ENCODE measurements at regions not wholly inside any gene's neighbourhood (a gene's known extent, or its start where the extent isn't known, plus 50 kb on each side); places are given as distances from the start of the nearest gene placed in this dataset.

- Histone ChIP-seq H3K4me3 (no peak overlapping the region), H3K9me3 (replicated peaks) (peaks cover 3% of the 10 kb centered on the region), H3K27ac (replicated peaks) (no peak overlapping the region), H3K36me3 (no peaks in the 10 kb centered on the region), H3K4me1 (no peaks in the 10 kb centered on the region), H3K27me3 (ENCODE audit: low read depth) (peaks cover 6% of the 10 kb centered on the region)
- DNase-seq, result no peak
- intact Hi-C loops (cut with micrococcal nuclease), result no loop called here
- TF ChIP-seq, protein P1, sequence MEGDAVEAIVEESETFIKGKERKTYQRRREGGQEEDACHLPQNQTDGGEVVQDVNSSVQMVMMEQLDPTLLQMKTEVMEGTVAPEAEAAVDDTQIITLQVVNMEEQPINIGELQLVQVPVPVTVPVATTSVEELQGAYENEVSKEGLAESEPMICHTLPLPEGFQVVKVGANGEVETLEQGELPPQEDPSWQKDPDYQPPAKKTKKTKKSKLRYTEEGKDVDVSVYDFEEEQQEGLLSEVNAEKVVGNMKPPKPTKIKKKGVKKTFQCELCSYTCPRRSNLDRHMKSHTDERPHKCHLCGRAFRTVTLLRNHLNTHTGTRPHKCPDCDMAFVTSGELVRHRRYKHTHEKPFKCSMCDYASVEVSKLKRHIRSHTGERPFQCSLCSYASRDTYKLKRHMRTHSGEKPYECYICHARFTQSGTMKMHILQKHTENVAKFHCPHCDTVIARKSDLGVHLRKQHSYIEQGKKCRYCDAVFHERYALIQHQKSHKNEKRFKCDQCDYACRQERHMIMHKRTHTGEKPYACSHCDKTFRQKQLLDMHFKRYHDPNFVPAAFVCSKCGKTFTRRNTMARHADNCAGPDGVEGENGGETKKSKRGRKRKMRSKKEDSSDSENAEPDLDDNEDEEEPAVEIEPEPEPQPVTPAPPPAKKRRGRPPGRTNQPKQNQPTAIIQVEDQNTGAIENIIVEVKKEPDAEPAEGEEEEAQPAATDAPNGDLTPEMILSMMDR (IDR thresholded peaks at IDR 0.05; ENCODE audit: borderline replicate concordance), result no peak
Measured at GRCh38 chr10:111872591-111872990, 311.0 kb downstream of the GPAM start.

GRCh38 chr10:111873041-111873440, 310.5 kb downstream of the GPAM start:
- Histone ChIP-seq H3K9me3 (replicated peaks) (peaks cover 7% of the 10 kb centered on the region), H3K36me3 (no peaks in the 10 kb centered on the region), H3K27ac (replicated peaks) (no peak overlapping the region), H3K4me3 (no peak overlapping the region), H3K27me3 (ENCODE audit: low read depth) (peaks cover 6% of the 10 kb centered on the region), H3K4me1 (no peaks in the 10 kb centered on the region)
- intact Hi-C loops (cut with micrococcal nuclease), result no loop called here
- TF ChIP-seq, protein P1 (IDR thresholded peaks at IDR 0.05; ENCODE audit: borderline replicate concordance), result no peak
- no peak for DNase-seq

- H3K4me3 ChIP-seq, result no peak overlapping the region
- intact Hi-C loops (cut with micrococcal nuclease), result no loop called here
- TF ChIP-seq, protein P1 (IDR thresholded peaks at IDR 0.05; ENCODE audit: borderline replicate concordance), result no peak
- no peak overlapping the region for H3K27ac ChIP-seq (replicated peaks)
- H3K27me3 ChIP-seq (ENCODE audit: low read depth), result peaks cover 6% of the 10 kb centered on the region
- DNase-seq, result no peak
- H3K4me1 ChIP-seq, result no peaks in the 10 kb centered on the region
- no peaks in the 10 kb centered on the region for H3K36me3 ChIP-seq
- H3K9me3 ChIP-seq (replicated peaks), result peaks cover 11% of the 10 kb centered on the region
Measured at GRCh38 chr10:111873621-111874135, 309.9 kb downstream of the GPAM start.

DNA sequence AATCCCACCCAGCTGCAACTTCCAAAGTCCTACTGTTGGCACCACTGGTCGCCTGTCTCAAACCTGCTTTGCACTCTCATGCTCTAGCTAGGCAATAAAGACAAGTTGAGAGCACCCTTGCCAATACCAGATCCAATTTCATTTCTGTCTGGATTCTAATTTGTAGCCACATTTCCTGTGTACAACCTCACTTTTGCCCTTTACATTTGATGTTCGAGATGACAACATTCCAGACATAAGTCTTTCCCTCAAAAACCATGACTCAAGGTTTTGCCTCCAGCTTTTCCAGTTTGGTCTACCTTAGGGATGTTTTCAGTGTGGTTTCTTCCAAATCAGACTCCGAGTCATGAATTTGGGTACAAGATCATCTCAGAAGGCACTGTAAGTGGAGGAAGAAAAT, 309.0 kb downstream of the GPAM start:
- H3K4me3 ChIP-seq, result no peak overlapping the region
- intact Hi-C loops (cut with micrococcal nuclease), result no loop called here

GRCh38 chr10:111875725-111876124, 307.8 kb downstream of the GPAM start:
- no peaks in the 10 kb centered on the region for H3K36me3 ChIP-seq
- H3K27ac ChIP-seq (replicated peaks), result no peak overlapping the region
- H3K4me3 ChIP-seq, result no peak overlapping the region
- no peak for DNase-seq
- H3K9me3 ChIP-seq (replicated peaks), result peaks cover 11% of the 10 kb centered on the region
- H3K4me1 ChIP-seq, result no peaks in the 10 kb centered on the region
- H3K27me3 ChIP-seq (ENCODE audit: low read depth), result peaks cover 6% of the 10 kb centered on the region
- TF ChIP-seq, protein P1 (IDR thresholded peaks at IDR 0.05; ENCODE audit: borderline replicate concordance), result no peak
- intact Hi-C loops (cut with micrococcal nuclease), result no loop called here

More for the DNA sequence above, 309.0 kb downstream of the GPAM start:
- no peak for DNase-seq
- TF ChIP-seq, protein P1 (IDR thresholded peaks at IDR 0.05; ENCODE audit: borderline replicate concordance), result no peak
- Histone ChIP-seq H3K36me3 (no peaks in the 10 kb centered on the region), H3K4me1 (no peaks in the 10 kb centered on the region), H3K27ac (replicated peaks) (no peak overlapping the region), H3K27me3 (ENCODE audit: low read depth) (peaks cover 6% of the 10 kb centered on the region), H3K9me3 (replicated peaks) (peaks cover 11% of the 10 kb centered on the region)
